Mucosa of gallbladder (tissue), 1 donor: ENCODE measurements at regions not wholly inside any gene's neighbourhood (a gene's known extent, or its start where the extent isn't known, plus 50 kb on each side); places are given as distances from the start of the nearest gene placed in this dataset.

Experiments used
- DNase-seq: peaks from one replicate; pipeline ENCODE4 v3.0.0-alpha.2; 2020; ENCODE audit warnings: low spot score
- donor health status: DM: no; HTN: no; CAD: no.

- no peak for DNase-seq
These were observed 215.6 kb downstream of the PIK3R1 start for GRCh38 chr5:68431186-68431585.

- no peak for DNase-seq
These were observed 216.2 kb downstream of the PIK3R1 start for GRCh38 chr5:68431601-68432337.

DNA sequence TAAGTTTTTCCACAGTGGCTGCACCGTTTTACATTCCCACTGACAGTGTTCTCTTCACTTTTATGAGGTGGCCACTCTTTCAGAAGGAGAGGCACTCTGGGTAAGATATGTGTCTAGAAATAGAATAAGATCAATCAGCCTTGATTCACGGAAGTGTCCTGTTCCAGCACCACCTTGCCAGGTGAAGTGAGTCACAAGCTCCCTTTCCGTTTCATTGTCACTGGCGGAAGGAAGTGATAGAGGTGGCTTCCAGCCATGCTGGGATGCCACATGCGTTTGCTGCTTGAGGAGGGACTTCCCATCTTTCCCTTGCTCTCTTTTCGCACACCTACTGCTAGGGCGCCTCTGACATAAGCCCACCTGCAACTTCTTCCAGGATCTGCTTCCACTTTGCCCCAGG, 217.1 kb downstream of the PIK3R1 start:
- DNase-seq = peak; percentile 63

GRCh38 chr5:68433526-68433922, 218.0 kb downstream of the PIK3R1 start:
- no peak for DNase-seq

- peak; percentile 84 for DNase-seq
These were observed 218.6 kb downstream of the PIK3R1 start for GRCh38 chr5:68433923-68434879.

GRCh38 chr5:68435611-68436010, 220.1 kb downstream of the PIK3R1 start:
- DNase-seq = no peak

DNA sequence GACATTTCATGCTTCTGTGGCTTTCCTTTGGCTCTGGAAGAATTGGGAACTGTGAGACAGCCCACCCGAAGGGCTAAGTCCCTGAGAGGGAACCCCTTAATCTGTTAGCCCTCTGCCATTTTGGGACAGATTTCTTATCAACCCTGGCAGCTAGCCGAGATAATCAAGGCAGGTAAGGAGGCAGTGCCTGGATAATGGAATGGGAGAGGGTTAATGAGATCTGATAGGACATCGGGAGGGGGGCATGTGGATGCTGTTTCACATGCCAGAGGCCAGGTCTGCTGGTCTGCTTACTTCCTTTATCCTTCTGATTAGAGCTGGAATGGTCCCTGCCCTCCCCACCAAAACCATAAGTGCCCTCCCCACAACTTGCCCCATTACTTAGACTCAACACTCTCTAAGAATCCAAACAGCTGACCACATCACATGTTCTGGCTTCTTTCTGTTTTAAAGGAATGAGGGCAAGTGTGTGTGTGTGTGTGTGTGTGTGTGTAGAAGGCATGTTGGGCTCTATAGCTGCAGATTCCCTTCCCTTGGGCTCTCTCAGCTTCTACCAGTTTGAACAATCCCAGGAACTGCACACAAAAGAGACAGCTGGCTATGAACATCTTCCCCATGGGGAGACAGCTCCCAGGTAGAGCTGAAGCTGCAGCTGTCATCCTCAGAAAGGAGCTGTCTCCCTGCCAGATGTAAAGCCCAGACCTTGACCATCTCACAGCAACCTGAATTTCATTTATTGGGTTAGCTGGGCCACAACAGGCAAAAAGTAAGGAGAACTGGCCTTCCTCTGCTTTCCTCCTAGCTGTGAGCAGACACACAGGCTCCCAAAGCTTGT, 221.3 kb downstream of the PIK3R1 start:
- no peak for DNase-seq

GRCh38 chr5:68438876-68439275, 223.3 kb downstream of the PIK3R1 start:
- DNase-seq = no peak

DNA sequence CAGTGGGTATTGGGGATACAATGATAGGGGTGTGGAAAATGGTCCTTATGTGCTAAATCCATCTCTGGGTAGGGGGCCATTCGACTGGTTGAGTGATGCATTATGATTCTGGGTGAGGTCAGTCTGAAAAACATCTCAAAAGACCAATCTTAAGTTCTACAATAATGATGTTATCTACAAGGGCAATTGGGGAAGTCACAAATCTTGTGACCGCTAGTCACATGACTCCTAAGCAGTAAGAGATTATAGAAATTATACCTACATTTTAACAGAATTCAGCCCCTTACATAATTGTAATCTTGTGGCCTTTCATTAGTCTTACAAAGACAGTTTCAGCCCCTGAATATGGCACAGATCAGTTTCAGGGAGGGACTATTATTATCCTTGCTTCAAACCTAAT, 224.7 kb downstream of the PIK3R1 start:
- no peak for DNase-seq

GRCh38 chr5:68440651-68441050, 225.1 kb downstream of the PIK3R1 start:
- DNase-seq = no peak

DNA sequence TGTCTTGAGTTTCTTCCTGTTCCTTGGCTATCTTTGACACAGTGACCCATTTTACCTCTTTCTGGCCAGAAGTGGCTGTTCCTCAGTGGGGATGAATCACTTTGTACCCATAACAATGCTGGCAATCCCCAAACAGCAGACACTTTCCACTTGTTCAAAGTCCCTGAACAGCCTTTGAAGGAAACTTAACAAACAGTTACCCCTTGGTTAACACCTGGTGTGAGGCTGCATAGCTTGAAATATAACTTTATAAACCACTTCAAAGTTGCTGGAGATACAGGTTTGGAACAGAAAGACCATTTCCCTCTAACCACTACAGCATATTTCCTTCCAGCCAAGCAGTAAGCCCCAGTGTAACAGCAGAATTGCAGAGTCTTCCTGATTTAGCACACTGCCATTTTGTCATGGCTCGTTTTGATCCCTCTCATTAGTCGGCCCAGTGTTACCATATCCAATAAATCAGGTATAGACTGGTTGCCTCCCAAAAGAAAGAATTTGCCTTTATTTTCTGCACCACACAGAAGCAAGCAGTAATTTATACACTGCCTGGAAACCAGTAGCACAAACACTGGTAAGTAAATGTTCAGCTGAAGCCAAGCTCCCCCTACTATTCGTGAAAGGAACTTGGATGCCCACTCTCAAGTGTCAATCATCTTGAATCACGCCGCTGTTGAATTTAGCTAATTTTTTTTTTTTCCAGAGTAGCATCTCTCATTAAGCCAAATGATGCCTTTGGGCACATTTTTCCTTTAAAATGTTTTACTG, 225.9 kb downstream of the PIK3R1 start:
- no peak for DNase-seq

DNA sequence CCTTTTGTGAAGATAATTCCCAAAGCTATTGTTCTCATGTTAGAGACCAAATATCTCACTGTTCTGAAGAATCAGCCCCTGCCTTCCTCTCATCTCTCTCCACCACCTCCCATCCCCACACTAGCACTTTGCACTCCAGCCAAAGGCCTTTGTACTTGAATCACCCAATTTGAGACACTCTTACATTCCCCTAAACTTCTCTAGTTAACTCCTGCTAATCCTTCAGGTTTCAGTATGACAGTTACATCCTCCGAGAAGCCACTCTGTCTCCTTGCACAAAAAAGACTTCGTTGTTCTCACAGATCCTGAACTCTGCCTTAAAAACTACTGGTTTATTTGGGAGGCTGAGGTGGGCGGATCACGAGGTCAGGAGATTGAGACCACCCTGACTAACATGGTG, 227.5 kb downstream of the PIK3R1 start:
- DNase-seq = no peak

DNA sequence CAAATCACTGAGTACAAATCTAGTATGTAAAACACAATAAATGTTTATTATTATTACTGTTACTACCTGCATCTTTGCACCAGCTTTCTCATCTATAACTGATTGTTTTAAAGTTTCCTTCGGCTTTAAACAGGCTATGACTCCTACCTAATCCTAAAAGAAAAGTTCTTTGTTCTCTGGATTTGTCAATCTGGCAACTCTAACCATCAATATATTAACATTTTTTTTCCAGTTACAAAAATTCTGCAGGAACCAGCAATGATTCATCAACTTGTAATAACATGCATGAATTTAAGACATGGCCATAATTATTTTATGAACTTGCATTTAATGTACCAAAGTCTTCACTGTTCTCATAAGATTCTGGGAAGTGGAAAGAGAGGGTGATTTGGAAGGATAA, 228.5 kb downstream of the PIK3R1 start:
- no peak for DNase-seq

GRCh38 chr5:68444833-68445232, 229.3 kb downstream of the PIK3R1 start:
- no peak for DNase-seq

GRCh38 chr5:68445257-68446069, 229.9 kb downstream of the PIK3R1 start:
- no peak for DNase-seq

DNA sequence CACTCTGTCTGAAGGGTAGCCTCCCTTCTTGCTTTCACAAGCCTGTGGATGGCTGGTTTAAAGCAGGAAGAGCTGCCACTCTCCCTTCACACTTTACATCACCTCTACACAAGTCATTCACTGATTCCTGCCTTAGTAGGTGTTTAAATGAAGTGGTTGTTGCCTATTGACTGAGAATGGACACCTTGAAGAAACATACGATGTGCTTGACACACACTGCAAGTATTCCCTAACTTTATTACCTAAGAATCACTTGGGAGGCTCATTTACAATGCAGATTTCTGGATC, 230.5 kb downstream of the PIK3R1 start:
- DNase-seq = no peak

GRCh38 chr5:68446487-68446894, 230.9 kb downstream of the PIK3R1 start:
- DNase-seq = no peak

DNA sequence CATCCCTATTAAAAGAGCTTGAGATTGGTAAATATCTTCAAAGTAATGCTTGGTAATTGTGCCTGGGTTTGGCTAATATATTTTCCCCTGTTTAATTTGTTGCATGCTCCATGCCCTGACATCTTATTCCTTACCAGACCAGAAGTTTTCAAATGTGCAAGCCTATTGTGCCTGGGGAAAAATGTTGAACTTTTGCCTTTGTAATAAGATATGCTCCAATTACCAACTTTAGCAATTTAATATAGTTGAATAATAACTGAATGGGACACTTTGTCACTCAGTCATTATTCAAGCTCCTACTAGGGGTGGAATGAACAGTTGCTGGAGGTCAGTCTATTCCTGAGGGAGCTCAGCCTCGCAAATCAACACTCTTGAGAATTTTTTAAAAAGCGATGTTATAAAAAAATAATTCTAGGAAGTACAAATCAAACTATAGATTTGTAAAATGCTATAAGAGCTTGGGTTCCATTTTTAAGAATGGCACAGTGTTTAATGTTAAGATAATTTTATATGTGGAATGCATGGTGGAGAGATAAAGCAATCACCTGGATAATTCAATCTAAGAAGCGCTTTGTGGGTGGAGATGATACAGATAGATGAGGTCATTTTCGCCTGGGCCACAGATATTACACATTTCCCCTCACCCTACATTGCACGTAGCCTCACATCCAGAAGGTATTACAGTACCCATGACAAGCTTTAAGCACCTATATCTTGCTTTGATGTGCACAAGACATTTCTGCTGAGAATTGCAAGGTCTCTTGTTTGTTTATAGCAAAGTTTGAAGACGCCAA, 231.8 kb downstream of the PIK3R1 start:
- no peak for DNase-seq

GRCh38 chr5:68449380-68449779, 233.8 kb downstream of the PIK3R1 start:
- no peak for DNase-seq
